GM12878 (cell line): ENCODE measurements at regions not wholly inside any gene's neighbourhood (a gene's known extent, or its start where the extent isn't known, plus 50 kb on each side); places are given as distances from the start of the nearest gene placed in this dataset.
A peak's percentile ranks its signal among the peaks of the same experiment; 100 is the strongest.

Experiments
- ATAC-seq: fragments of 200-7000 bp; cut with Tn5 transposase; 3 replicates; pipeline ENCODE4 v1.9.1; 2020; ENCODE audit warnings: mild to moderate bottlenecking, moderate library complexity
- BruUV-seq: library from RNA; stranded (reverse); fragments of 400-500 nt; replicated peaks from 2 replicates; lab custom pipeline; 2021; lab: Mats Ljungman, UMichigan
- CTCF ChIA-PET: fragments of 300-600 bp; sonication (Branson Sonifier 250); formaldehyde crosslinking; extraction: SDS; loops from one replicate; lab custom pipeline; 2021; ENCODE audit warnings: inconsistent platforms; lab: Yijun Ruan, JAX
- POLR2A ChIA-PET: fragments of 350-600 bp; formaldehyde crosslinking; extraction: SDS; loops from one replicate; lab custom pipeline; 2021; ENCODE audit warnings: inconsistent platforms; lab: Charles Lee
- RAD21 ChIA-PET: fragments of 300-600 bp; sonication (Branson Sonifier 250); formaldehyde crosslinking; loops from one replicate; lab custom pipeline; 2023; ENCODE audit warnings: antibody characterized with exemption; ENCODE audit not compliant: unreplicated experiment; lab: Charles Lee
- SMC1A ChIA-PET: fragments of 300-600 bp; sonication (Branson Sonifier 250); formaldehyde crosslinking; loops from one replicate; lab custom pipeline; 2023; ENCODE audit not compliant: unreplicated experiment, uncharacterized antibody; lab: Charles Lee
- DNase-seq: peaks from one replicate; pipeline ENCODE4 v3.0.0-alpha.2; 2011; ENCODE audit warnings: low read depth, low spot score
- FAIRE-seq: peaks from 3 replicates; lab custom pipeline; 2011; peaks lifted over from hg19 to GRCh38; lab: Jason Lieb, UNC
- H2AFZ ChIP-seq: 2 replicates; pipeline ENCODE4 v1.6.0; 2011; ENCODE audit warnings: low read depth, low read length, control low read depth; ENCODE audit not compliant: control insufficient read depth
- H3K27ac ChIP-seq: 2 replicates; pipeline ENCODE4 v1.5.1; 2011; ENCODE audit warnings: control low read depth; ENCODE audit not compliant: control insufficient read depth, insufficient read depth
- H3K27me3 ChIP-seq, 2 experiments: replicated peaks in 1 of 2; 2 replicates each; pipeline versions ENCODE4 v1.6.0 to v1.6.1; 2011; ENCODE audit warnings: low read length in 1 of 2; ENCODE audit not compliant: control insufficient read depth in 2 of 2, insufficient read depth in 2 of 2
- H3K36me3 ChIP-seq, 2 experiments: 2 replicates each; pipeline ENCODE4 v1.5.1; 2011; ENCODE audit warnings: low read length in 1 of 2; ENCODE audit not compliant: control insufficient read depth in 2 of 2, insufficient read depth in 2 of 2
- H3K4me1 ChIP-seq: 2 replicates; pipeline ENCODE4 v1.6.1; 2011; ENCODE audit warnings: mild to moderate bottlenecking, low read length, moderate library complexity, mixed read lengths; ENCODE audit not compliant: control insufficient read depth, insufficient read depth
- H3K4me2 ChIP-seq: 2 replicates; pipeline ENCODE4 v1.6.0; 2011; ENCODE audit warnings: control low read depth; ENCODE audit not compliant: control insufficient read depth, insufficient read depth
- H3K4me3 ChIP-seq: fragments of 200-600 bp; sonication (generic); 2 replicates; pipeline ENCODE4 v1.5.1; 2016
- H3K79me2 ChIP-seq: 2 replicates; pipeline ENCODE4 v1.6.0; 2011; ENCODE audit warnings: low read length; ENCODE audit not compliant: control insufficient read depth, insufficient read depth
- H3K9ac ChIP-seq: 2 replicates; pipeline ENCODE4 v1.8.0; 2011; ENCODE audit warnings: low read length, control low read depth, mixed read lengths; ENCODE audit not compliant: control insufficient read depth, insufficient read depth
- H3K9me3 ChIP-seq: replicated peaks from 3 replicates; pipeline ENCODE4 v1.5.1; 2011; ENCODE audit warnings: mild to moderate bottlenecking, low read length; ENCODE audit not compliant: control insufficient read depth, insufficient read depth
- H4K20me1 ChIP-seq: 2 replicates; pipeline ENCODE4 v1.6.0; 2011; ENCODE audit not compliant: control insufficient read depth, insufficient read depth
- ATF2 ChIP-seq: IDR thresholded peaks from 2 replicates; pipeline ENCODE4 v1.6.1; 2012; ENCODE audit warnings: low read length, inconsistent platforms
- BHLHE40 ChIP-seq, 2 experiments: fragments of 450-650 bp in 1 of 2; IDR thresholded peaks; 2 replicates each; pipeline ENCODE4 v1.6.1; 2011 to 2017; ENCODE audit warnings: low read depth in 2 of 2, borderline replicate concordance in 1 of 2, improper control_type of control experiment in 1 of 2, low read length in 1 of 2, mild to moderate bottlenecking in 1 of 2
- IKZF2 ChIP-seq, 2 experiments: fragments of 450-650 bp; IDR thresholded peaks; 2 replicates each; pipeline ENCODE4 v1.6.1; 2017; ENCODE audit warnings: mild to moderate bottlenecking in 2 of 2, moderate library complexity in 2 of 2
- MLLT1 ChIP-seq: fragments of 450-650 bp; IDR thresholded peaks from 2 replicates; pipeline ENCODE4 v1.6.1; 2016; ENCODE audit warnings: mild to moderate bottlenecking
- MXI1 ChIP-seq: fragments of 150-350 bp; IDR thresholded peaks from 2 replicates; pipeline ENCODE4 v1.6.1; 2011; ENCODE audit warnings: low read depth, mild to moderate bottlenecking, inconsistent platforms, low read length, improper control_type of control experiment
- NFYA ChIP-seq: IDR thresholded peaks from 2 replicates; pipeline ENCODE4 v1.6.1; 2011; ENCODE audit warnings: low read depth, mild to moderate bottlenecking, low read length, improper control_type of control experiment, borderline replicate concordance
- NR2C2 ChIP-seq: IDR thresholded peaks from 2 replicates; pipeline ENCODE4 v1.6.1; 2011; ENCODE audit warnings: borderline replicate concordance, low read depth; ENCODE audit not compliant: control insufficient read depth, insufficient read length
- RCOR1 ChIP-seq: conservative IDR thresholded peaks from 2 replicates; pipeline ENCODE4 v1.6.1; 2012; ENCODE audit warnings: low read depth, low read length, improper control_type of control experiment
- REST ChIP-seq: IDR thresholded peaks from 2 replicates; pipeline ENCODE4 v1.6.1; 2012; ENCODE audit warnings: mild to moderate bottlenecking, low read depth, low read length
- RUNX3 ChIP-seq: IDR thresholded peaks from 2 replicates; pipeline ENCODE4 v1.6.1; 2012; ENCODE audit warnings: low read length, inconsistent platforms
- SPI1 ChIP-seq: IDR thresholded peaks from 2 replicates; pipeline ENCODE4 v1.6.1; 2011; ENCODE audit warnings: low read depth, mild to moderate bottlenecking, low read length, moderate library complexity, borderline replicate concordance; ENCODE audit not compliant: insufficient read depth
- WGBS: methylation state at CpG from one replicate; pipeline ENCODE4 v1.1.6; 2016; ENCODE audit warnings: low lambda C conversion rate; ENCODE audit not compliant: insufficient replicate concordance, insufficient coverage; ENCODE audit errors: missing lambda C conversion rate; 5-methylcytosine and 5-hydroxymethylcytosine counted together
- in situ Hi-C: fragments of 300-500 bp; cut with MboI; formaldehyde crosslinking; loops from 9 replicates; pipeline ENCODE4 v1.14.3; 2018; ENCODE audit warnings: mixed read lengths
- intact Hi-C: fragments of 100-400 bp; cut with micrococcal nuclease; formaldehyde crosslinking; loops from one replicate; pipeline ENCODE4 v1.14.2; 2022; ENCODE audit not compliant: unreplicated experiment

GRCh38 chr2:7346336-7346735 is 429.1 kb downstream of the RNF144A start:
- H3K4me2 ChIP-seq: no peak overlapping the region
- in situ Hi-C loops: no loop called here
- 63% methylated on average over 4 of the region's 4 CpGs for WGBS
- intact Hi-C loops: no loop called here
- H4K20me1 ChIP-seq: no peaks in the 10 kb centered on the region
- ChIA-PET CTCF (interaction anchor here (0.7 kb wide), 1 partner anchor 328 kb away, joined by 3 read pairs; no protein-coding TSS in a partner anchor), POLR2A (no interaction called here)
- ATAC-seq: no peak
- H3K27me3 ChIP-seq: no peaks in the 10 kb centered on the region
- DNase-seq: no peak
- no peak overlapping the region for H2AFZ ChIP-seq
- TF ChIP-seq MXI1 (no peak), ATF2 (no peak), NR2C2 (no peak), RCOR1 (no peak), NFYA (no peak)
- TF ChIP-seq, all 136 proteins: peak for 0
- Histone ChIP-seq H3K9ac (no peak overlapping the region), H3K9me3 (no peaks in the 10 kb centered on the region), H3K36me3 (no peaks in the 10 kb centered on the region), H3K27ac (no peak overlapping the region), H3K4me1 (peaks cover 14% of the 10 kb centered on the region), H3K79me2 (no peaks in the 10 kb centered on the region), H3K4me3 (no peak overlapping the region)
- ChIA-PET RAD21 (interaction anchor here (0.9 kb wide), 1 partner anchor 142 kb away, joined by 3 read pairs; no protein-coding TSS in a partner anchor), SMC1A (no interaction called here)
- BruUV-seq: no TSS peak
- no peak for FAIRE-seq

GRCh38 chr2:7348761-7349160 is 431.5 kb downstream of the RNF144A start:
- peak; percentile 35 for DNase-seq
- H3K79me2 ChIP-seq: no peaks in the 10 kb centered on the region
- no peaks in the 10 kb centered on the region for H3K27me3 ChIP-seq
- ChIA-PET POLR2A (no interaction called here), CTCF (interaction anchor here (0.9 to 1.1 kb wide), 2 partner anchors 12 to 145 kb away, joined by 3 read pairs; no protein-coding TSS in a partner anchor), RAD21 (no interaction called here), SMC1A (interaction anchor here (1.3 kb wide), 1 partner anchor 12 kb away, joined by 3 read pairs; no protein-coding TSS in a partner anchor)
- FAIRE-seq: no peak
- H3K36me3 ChIP-seq: no peaks in the 10 kb centered on the region
- no TSS peak for BruUV-seq
- no peak overlapping the region for H3K4me3 ChIP-seq
- H3K27ac ChIP-seq: no peak overlapping the region
- H3K4me1 ChIP-seq: peaks cover 14% of the 10 kb centered on the region
- ATAC-seq: peak; percentile 92
- no peak overlapping the region for H2AFZ ChIP-seq
- intact Hi-C loops: no loop called here
- H3K4me2 ChIP-seq: peak overlapping the region; percentile 56
- 2% methylated on average over 2 of the region's 2 CpGs for WGBS
- H3K9ac ChIP-seq: no peak overlapping the region
- in situ Hi-C loops: no loop called here
- no peaks in the 10 kb centered on the region for H4K20me1 ChIP-seq
- H3K9me3 ChIP-seq: no peaks in the 10 kb centered on the region
- TF ChIP-seq IKZF2 (IDR thresholded peaks at IDR 0.05) (peak; percentile 19 to 44; a peak in 1 of 4 replicates), RUNX3 (peak; percentile 60; the same call in 1 of the 2 replicates), REST (no peak), MLLT1 (no peak), BHLHE40 (IDR thresholded peaks at IDR 0.05; ENCODE audit: borderline replicate concordance in 1 of 2, low read depth in 2 of 2, low read length in 1 of 2) (peak; percentile 75 to 78), SPI1 (peak; percentile 59; the same call in 1 of the 2 replicates)
